ENCODE measurements at regions not wholly inside any gene's neighbourhood (a gene's known extent, or its start where the extent isn't known, plus 50 kb on each side); places are given as distances from the start of the nearest gene placed in this dataset.

DNA sequence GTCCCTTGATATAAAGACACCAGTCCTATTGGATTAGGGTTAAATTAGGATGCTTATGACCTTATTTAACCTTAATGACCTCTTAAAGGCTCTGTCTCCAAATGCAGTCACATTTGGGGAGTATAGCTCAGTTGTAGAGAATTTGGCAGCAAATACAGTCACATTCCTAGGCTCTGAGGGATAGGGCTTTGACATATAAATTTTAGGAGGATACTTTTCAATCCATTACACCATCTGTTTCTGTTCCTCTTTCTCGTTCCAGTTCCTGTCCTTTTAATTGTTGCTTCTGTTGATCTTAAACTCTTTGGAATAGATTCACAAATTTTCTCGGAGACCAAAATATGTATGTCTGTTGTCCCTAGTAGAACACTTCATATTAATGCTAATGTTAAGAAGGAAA lies 390.0 kb upstream of the PCSK5 start:
- Histone ChIP-seq H3K4me3 (ENCODE audit: insufficient read depth, low read depth, low read length) (no peak overlapping the region), H2BK5ac (ENCODE audit: low read depth, low read length, poor library complexity, severe bottlenecking) (no peak overlapping the region), H3K27ac (ENCODE audit: insufficient read depth, low read length) (no peak overlapping the region), H3K23ac (ENCODE audit: low read depth, low read length) (no peak overlapping the region), H3K18ac (ENCODE audit: low read depth, low read length) (no peak overlapping the region), H2BK120ac (ENCODE audit: low read depth, low read length) (no peak overlapping the region), H3K79me1 (ENCODE audit: low read depth in 1 of 2, low read length in 2 of 2) (no peaks in the 10 kb centered on the region), H3K36me3 (ENCODE audit: control insufficient read depth, insufficient read depth, low read length) (no peaks in the 10 kb centered on the region), H3K14ac (replicated peaks; ENCODE audit: low read depth, low read length) (no peak overlapping the region), H4K8ac (ENCODE audit: low read depth in 2 of 2, low read length in 2 of 2) (no peak overlapping the region), H3K4me1 (ENCODE audit: control insufficient read depth, insufficient read depth, low read length) (no peaks in the 10 kb centered on the region), H4K20me1 (ENCODE audit: insufficient read depth, low read length) (no peaks in the 10 kb centered on the region), H3K9ac (ENCODE audit: low read depth, low read length) (no peak overlapping the region), H2BK20ac (ENCODE audit: low read depth, low read length) (no peak overlapping the region), H3K9me3 (ENCODE audit: control insufficient read depth, insufficient read depth, low read length) (no peaks in the 10 kb centered on the region), H3K4ac (ENCODE audit: low read depth, low read length) (no peak overlapping the region), H4K91ac (ENCODE audit: insufficient read depth, low read depth, low read length) (no peak overlapping the region), H2AK9ac (replicated peaks; ENCODE audit: low read depth, low read length, poor library complexity) (no peak overlapping the region), H2BK15ac (ENCODE audit: low read depth, low read length) (no peak overlapping the region), H3K9me1 (ENCODE audit: insufficient read depth, low read length) (no peaks in the 10 kb centered on the region), H3K56ac (ENCODE audit: extremely low read depth, insufficient read depth, low read length) (no peak overlapping the region), H3K27me3 (ENCODE audit: control insufficient read depth, insufficient read depth, low read length) (no peaks in the 10 kb centered on the region), H4K5ac (ENCODE audit: low read depth, low read length) (no peak overlapping the region), H2AFZ (replicated peaks; ENCODE audit: low read length, poor library complexity) (no peak overlapping the region), H3K4me2 (ENCODE audit: low read depth, low read length) (no peak overlapping the region), H2AK5ac (ENCODE audit: low read depth, low read length) (no peak overlapping the region)
- in situ Hi-C loops (cut with MboI; ENCODE audit: low sequenced_read_pairs): no loop called here
- intact Hi-C loops (cut with micrococcal nuclease): no loop called here
- no CpG with 5 or more reads among the region's 2 CpGs for WGBS, 2 experiments (ENCODE audit: extremely low coverage in 2 of 2, insufficient read length in 1 of 2)
- dilution Hi-C loops (cut with HindIII; ENCODE audit: low sequenced_read_pairs, unreplicated experiment): no loop called here
- TF ChIP-seq POLR2A (IDR thresholded peaks at IDR 0.05; ENCODE audit: low read depth, low read length): no peak
- no peak for TF ChIP-seq RCOR1 (IDR thresholded peaks at IDR 0.05; ENCODE audit: insufficient replicate concordance, low read length)
- TF ChIP-seq, protein P1, sequence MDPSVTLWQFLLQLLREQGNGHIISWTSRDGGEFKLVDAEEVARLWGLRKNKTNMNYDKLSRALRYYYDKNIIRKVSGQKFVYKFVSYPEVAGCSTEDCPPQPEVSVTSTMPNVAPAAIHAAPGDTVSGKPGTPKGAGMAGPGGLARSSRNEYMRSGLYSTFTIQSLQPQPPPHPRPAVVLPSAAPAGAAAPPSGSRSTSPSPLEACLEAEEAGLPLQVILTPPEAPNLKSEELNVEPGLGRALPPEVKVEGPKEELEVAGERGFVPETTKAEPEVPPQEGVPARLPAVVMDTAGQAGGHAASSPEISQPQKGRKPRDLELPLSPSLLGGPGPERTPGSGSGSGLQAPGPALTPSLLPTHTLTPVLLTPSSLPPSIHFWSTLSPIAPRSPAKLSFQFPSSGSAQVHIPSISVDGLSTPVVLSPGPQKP (IDR thresholded peaks at IDR 0.05; ENCODE audit: borderline replicate concordance, low read depth, low read length): no peak
- TF ChIP-seq NFE2L2 (IDR thresholded peaks at IDR 0.05; ENCODE audit: low read depth, low read length): no peak
- TF ChIP-seq RAD21 (IDR thresholded peaks at IDR 0.05; ENCODE audit: low read length): no peak
- no peak for TF ChIP-seq MAZ (IDR thresholded peaks at IDR 0.05; ENCODE audit: borderline replicate concordance, low read depth, low read length)
- TF ChIP-seq RFX5 (IDR thresholded peaks at IDR 0.05; ENCODE audit: low read depth, low read length): no peak
- TF ChIP-seq MXI1 (IDR thresholded peaks at IDR 0.05; ENCODE audit: borderline replicate concordance, low read depth, low read length): no peak
- no peak for TF ChIP-seq MAFK (IDR thresholded peaks at IDR 0.05; ENCODE audit: low read depth, low read length)
- TF ChIP-seq BHLHE40 (IDR thresholded peaks at IDR 0.05; ENCODE audit: low read depth, low read length): no peak
- TF ChIP-seq, protein P2, sequence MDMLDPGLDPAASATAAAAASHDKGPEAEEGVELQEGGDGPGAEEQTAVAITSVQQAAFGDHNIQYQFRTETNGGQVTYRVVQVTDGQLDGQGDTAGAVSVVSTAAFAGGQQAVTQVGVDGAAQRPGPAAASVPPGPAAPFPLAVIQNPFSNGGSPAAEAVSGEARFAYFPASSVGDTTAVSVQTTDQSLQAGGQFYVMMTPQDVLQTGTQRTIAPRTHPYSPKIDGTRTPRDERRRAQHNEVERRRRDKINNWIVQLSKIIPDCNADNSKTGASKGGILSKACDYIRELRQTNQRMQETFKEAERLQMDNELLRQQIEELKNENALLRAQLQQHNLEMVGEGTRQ (IDR thresholded peaks at IDR 0.05; ENCODE audit: low read depth, low read length): no peak
- no peak for TF ChIP-seq CEBPB (IDR thresholded peaks at IDR 0.05; ENCODE audit: low read depth, low read length)
- TF ChIP-seq, protein P3, sequence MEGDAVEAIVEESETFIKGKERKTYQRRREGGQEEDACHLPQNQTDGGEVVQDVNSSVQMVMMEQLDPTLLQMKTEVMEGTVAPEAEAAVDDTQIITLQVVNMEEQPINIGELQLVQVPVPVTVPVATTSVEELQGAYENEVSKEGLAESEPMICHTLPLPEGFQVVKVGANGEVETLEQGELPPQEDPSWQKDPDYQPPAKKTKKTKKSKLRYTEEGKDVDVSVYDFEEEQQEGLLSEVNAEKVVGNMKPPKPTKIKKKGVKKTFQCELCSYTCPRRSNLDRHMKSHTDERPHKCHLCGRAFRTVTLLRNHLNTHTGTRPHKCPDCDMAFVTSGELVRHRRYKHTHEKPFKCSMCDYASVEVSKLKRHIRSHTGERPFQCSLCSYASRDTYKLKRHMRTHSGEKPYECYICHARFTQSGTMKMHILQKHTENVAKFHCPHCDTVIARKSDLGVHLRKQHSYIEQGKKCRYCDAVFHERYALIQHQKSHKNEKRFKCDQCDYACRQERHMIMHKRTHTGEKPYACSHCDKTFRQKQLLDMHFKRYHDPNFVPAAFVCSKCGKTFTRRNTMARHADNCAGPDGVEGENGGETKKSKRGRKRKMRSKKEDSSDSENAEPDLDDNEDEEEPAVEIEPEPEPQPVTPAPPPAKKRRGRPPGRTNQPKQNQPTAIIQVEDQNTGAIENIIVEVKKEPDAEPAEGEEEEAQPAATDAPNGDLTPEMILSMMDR (conservative IDR thresholded peaks at IDR 0.05; ENCODE audit: low read depth, low read length): no peak
- TF ChIP-seq CHD1 (IDR thresholded peaks at IDR 0.05; ENCODE audit: low read depth, low read length): no peak
- TF ChIP-seq FOS (IDR thresholded peaks at IDR 0.05; ENCODE audit: low read depth, low read length): no peak
- no peak for TF ChIP-seq SMC3 (IDR thresholded peaks at IDR 0.05; ENCODE audit: low read depth, low read length)
- ATAC-seq (ENCODE audit: low read depth) (no peak), DNase-seq (no peak)
- ChIA-PET POLR2A (ENCODE audit: unreplicated experiment) (no interaction called here), CTCF (no interaction called here)
- no TSS peak for BruUV-seq (replicated peaks)
